Trophoblast cell (in vitro differentiated cells and primary cell): ENCODE measurements at regions not wholly inside any gene's neighbourhood (a gene's known extent, or its start where the extent isn't known, plus 50 kb on each side); places are given as distances from the start of the nearest gene placed in this dataset.

Experiments
- DNase-seq, 2 donors: peaks; one replicate each; pipeline ENCODE4 v3.0.0-alpha.2; 2016
- H2AFZ ChIP-seq: 2 replicates; pipeline ENCODE4 v1.6.1; 2013; ENCODE audit warnings: low read length, moderate library complexity, mild to moderate bottlenecking; ENCODE audit not compliant: insufficient read depth, poor library complexity
- H2AK5ac ChIP-seq: 2 replicates; pipeline ENCODE4 v1.6.1; 2013; ENCODE audit warnings: mild to moderate bottlenecking, low read length
- H2BK120ac ChIP-seq: 2 replicates; pipeline ENCODE4 v1.6.1; 2013; ENCODE audit warnings: low read length, mild to moderate bottlenecking, moderate library complexity; ENCODE audit not compliant: insufficient read depth, poor library complexity
- H2BK12ac ChIP-seq: 2 replicates; pipeline ENCODE4 v1.6.1; 2013; ENCODE audit warnings: mild to moderate bottlenecking, low read length, moderate library complexity
- H2BK5ac ChIP-seq: 2 replicates; pipeline ENCODE4 v1.6.1; 2013; ENCODE audit warnings: low read length, low read depth, moderate library complexity, mild to moderate bottlenecking; ENCODE audit not compliant: poor library complexity
- H3K14ac ChIP-seq: 2 replicates; pipeline ENCODE4 v1.6.1; 2013; ENCODE audit warnings: mild to moderate bottlenecking, low read length
- H3K18ac ChIP-seq: 2 replicates; pipeline ENCODE4 v1.6.1; 2013; ENCODE audit warnings: mild to moderate bottlenecking, low read length
- H3K23ac ChIP-seq: 2 replicates; pipeline ENCODE4 v1.6.1; 2013; ENCODE audit warnings: low read length
- H3K27ac ChIP-seq: 2 replicates; pipeline ENCODE4 v1.5.1; 2013; ENCODE audit warnings: low read depth, mild to moderate bottlenecking, inconsistent platforms, low read length, moderate library complexity
- H3K27me3 ChIP-seq: 2 replicates; pipeline ENCODE4 v1.6.1; 2013; ENCODE audit warnings: inconsistent platforms, mild to moderate bottlenecking, low read length, moderate library complexity; ENCODE audit not compliant: insufficient read depth
- H3K36me3 ChIP-seq, 2 experiments: 1 replicate in 1 of 2; 2 replicates in 1 of 2; pipeline ENCODE4 v1.6.1; 2013; ENCODE audit warnings: low read length in 2 of 2, mild to moderate bottlenecking in 2 of 2, moderate library complexity in 1 of 2; ENCODE audit not compliant: insufficient read depth in 2 of 2, control insufficient read depth in 1 of 2
- H3K4ac ChIP-seq: 2 replicates; pipeline ENCODE4 v1.6.1; 2013; ENCODE audit warnings: low read depth, mild to moderate bottlenecking, low read length, moderate library complexity
- H3K4me1 ChIP-seq, 2 experiments: 1 replicate in 1 of 2; 2 replicates in 1 of 2; pipeline ENCODE4 v1.6.1; 2013; ENCODE audit warnings: low read length in 2 of 2, mild to moderate bottlenecking in 2 of 2, moderate library complexity in 1 of 2; ENCODE audit not compliant: insufficient read depth in 2 of 2, control insufficient read depth in 1 of 2
- H3K4me2 ChIP-seq: 2 replicates; pipeline ENCODE4 v1.6.1; 2013; ENCODE audit warnings: inconsistent platforms, mild to moderate bottlenecking, low read length, moderate library complexity
- H3K4me3 ChIP-seq: 2 replicates; pipeline ENCODE4 v1.5.1; 2013; ENCODE audit warnings: mild to moderate bottlenecking, low read depth, low read length, inconsistent platforms
- H3K79me1 ChIP-seq: one replicate; pipeline ENCODE4 v1.6.1; 2013; ENCODE audit warnings: low read length
- H3K79me2 ChIP-seq: 2 replicates; pipeline ENCODE4 v1.6.1; 2013; ENCODE audit warnings: low read length, mild to moderate bottlenecking; ENCODE audit not compliant: control insufficient read depth, insufficient read depth, poor library complexity
- H3K9ac ChIP-seq: 2 replicates; pipeline ENCODE4 v1.6.1; 2013; ENCODE audit warnings: mild to moderate bottlenecking, low read length
- H3K9me3 ChIP-seq: 2 replicates; pipeline ENCODE4 v1.6.1; 2013; ENCODE audit warnings: low read depth, mild to moderate bottlenecking, control low read depth, inconsistent platforms, low read length; ENCODE audit not compliant: insufficient read depth
- H4K12ac ChIP-seq: 2 replicates; pipeline ENCODE4 v1.6.1; 2013; ENCODE audit warnings: low read depth, mild to moderate bottlenecking, low read length, moderate library complexity
- H4K8ac ChIP-seq: 2 replicates; pipeline ENCODE4 v1.6.1; 2013; ENCODE audit warnings: low read depth, mild to moderate bottlenecking, low read length, moderate library complexity
- H4K91ac ChIP-seq: one replicate; pipeline ENCODE4 v1.6.1; 2013; ENCODE audit warnings: low read depth, mild to moderate bottlenecking, low read length, moderate library complexity
- WGBS: extraction: QIAGEN DNeasy Blood & Tissue Kit; methylation state at CpG from one replicate; pipeline ENCODE4 v1.1.7; 2013; ENCODE audit warnings: missing lambda C conversion rate; ENCODE audit not compliant: insufficient read length, insufficient coverage; ENCODE audit errors: extremely low coverage; 5-methylcytosine and 5-hydroxymethylcytosine counted together

DNA sequence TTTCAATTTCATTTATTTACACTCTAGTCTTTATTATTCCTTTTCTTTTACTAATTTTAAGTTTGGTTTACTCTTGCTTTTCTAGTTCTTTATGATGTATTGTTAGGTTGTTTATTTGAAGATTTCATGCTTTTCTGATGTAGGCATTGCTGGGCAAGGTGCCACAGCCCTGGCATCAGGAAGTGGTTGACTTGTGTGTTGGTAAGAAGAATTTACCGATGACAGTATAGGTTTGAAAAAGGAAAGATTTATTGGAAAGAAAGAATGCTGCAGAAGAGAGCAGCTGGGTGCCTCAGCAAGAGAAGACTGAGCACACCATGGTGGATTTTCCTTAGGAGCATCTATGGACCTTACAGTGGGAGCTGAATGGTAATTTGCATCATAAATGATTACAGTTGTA lies 153.2 kb downstream of the KLF8 start:
- H3K18ac ChIP-seq, result no peak overlapping the region
- no peak overlapping the region for H2BK5ac ChIP-seq
- WGBS, result no CpG with 5 or more reads among the region's 1 CpG
- no peak for DNase-seq
- no peaks in the 10 kb centered on the region for H3K27me3 ChIP-seq
- H3K79me1 ChIP-seq, result no peaks in the 10 kb centered on the region
- no peak overlapping the region for H2AFZ ChIP-seq
- H3K4me2 ChIP-seq, result no peak overlapping the region
- H4K12ac ChIP-seq, result no peak overlapping the region
- no peak overlapping the region for H3K4ac ChIP-seq
- no peak overlapping the region for H3K23ac ChIP-seq
- H2BK120ac ChIP-seq, result no peak overlapping the region
- H4K91ac ChIP-seq, result no peak overlapping the region
- no peaks in the 10 kb centered on the region for H3K36me3 ChIP-seq
- no peak overlapping the region for H3K27ac ChIP-seq
- H3K4me3 ChIP-seq, result no peak overlapping the region
- no peaks in the 10 kb centered on the region for H3K9me3 ChIP-seq
- no peaks in the 10 kb centered on the region for H3K4me1 ChIP-seq
- H2AK5ac ChIP-seq, result no peak overlapping the region
- no peak overlapping the region for H3K14ac ChIP-seq
- H2BK12ac ChIP-seq, result no peak overlapping the region
- no peak overlapping the region for H4K8ac ChIP-seq
- H3K9ac ChIP-seq, result no peak overlapping the region
- H3K79me2 ChIP-seq, result no peaks in the 10 kb centered on the region

DNA sequence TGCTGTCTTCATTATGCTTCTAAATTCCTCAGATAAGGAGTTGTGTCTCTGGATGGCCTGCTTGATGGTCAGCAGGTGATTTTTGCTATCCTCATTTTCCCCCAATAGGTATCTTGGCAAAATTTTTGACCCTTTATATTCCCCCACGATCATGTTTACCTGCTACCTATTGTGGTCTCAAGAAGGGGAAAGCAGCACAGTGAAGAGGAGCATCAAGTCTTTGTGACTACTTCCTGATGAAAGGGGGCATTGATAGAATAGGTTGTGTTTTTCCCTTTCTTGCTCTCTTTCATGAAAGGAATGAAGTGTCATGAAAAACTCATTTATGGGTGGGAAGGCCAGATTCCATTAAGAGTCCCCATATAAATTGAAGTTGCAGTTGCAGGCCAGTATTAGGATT lies 153.8 kb downstream of the KLF8 start:
- Histone ChIP-seq H3K27ac (no peak overlapping the region), H3K79me2 (no peaks in the 10 kb centered on the region), H3K36me3 (no peaks in the 10 kb centered on the region), H3K4ac (no peak overlapping the region), H3K9me3 (no peaks in the 10 kb centered on the region), H3K14ac (no peak overlapping the region), H2BK120ac (no peak overlapping the region), H3K4me2 (no peak overlapping the region), H2BK12ac (no peak overlapping the region), H4K8ac (no peak overlapping the region), H3K9ac (no peak overlapping the region), H3K4me1 (no peaks in the 10 kb centered on the region), H2BK5ac (no peak overlapping the region), H4K12ac (no peak overlapping the region), H3K27me3 (no peaks in the 10 kb centered on the region), H2AFZ (no peak overlapping the region), H3K79me1 (no peaks in the 10 kb centered on the region), H3K23ac (no peak overlapping the region), H4K91ac (no peak overlapping the region), H3K4me3 (no peak overlapping the region), H3K18ac (no peak overlapping the region), H2AK5ac (no peak overlapping the region)
- no peak for DNase-seq
- no CpG with 5 or more reads among the region's 1 CpG for WGBS

DNA sequence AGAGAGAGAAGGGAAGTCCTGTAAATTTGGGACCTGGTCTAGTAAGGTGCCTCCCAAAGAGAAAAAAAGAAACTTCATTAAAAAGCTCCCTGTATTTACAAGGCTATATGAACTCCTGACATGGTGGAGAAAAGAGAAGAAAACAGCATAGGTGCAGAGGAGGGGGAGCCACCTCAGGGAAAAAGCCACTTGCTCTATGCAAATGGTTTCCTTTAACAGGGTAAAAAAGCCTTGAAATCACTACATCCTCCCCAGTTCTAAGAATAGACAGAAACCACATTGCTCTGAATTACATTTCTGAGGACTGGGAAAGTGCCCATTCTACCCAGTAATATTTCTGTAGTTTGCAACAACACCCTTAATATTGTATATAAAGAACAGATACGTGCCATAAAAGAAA lies 165.5 kb downstream of the KLF8 start:
- Histone ChIP-seq H2BK5ac (no peak overlapping the region), H2AFZ (no peak overlapping the region), H3K79me1 (no peaks in the 10 kb centered on the region), H3K36me3 (no peaks in the 10 kb centered on the region), H4K91ac (no peak overlapping the region), H3K4me3 (no peak overlapping the region), H2BK120ac (no peak overlapping the region), H3K79me2 (no peaks in the 10 kb centered on the region), H3K14ac (no peak overlapping the region), H3K4me2 (no peak overlapping the region), H3K9me3 (peaks cover 2% of the 10 kb centered on the region), H3K4ac (no peak overlapping the region), H4K12ac (no peak overlapping the region), H3K9ac (no peak overlapping the region), H2AK5ac (no peak overlapping the region), H3K23ac (no peak overlapping the region), H3K18ac (no peak overlapping the region), H3K27ac (no peak overlapping the region), H2BK12ac (no peak overlapping the region), H3K4me1 (no peaks in the 10 kb centered on the region), H4K8ac (no peak overlapping the region), H3K27me3 (no peaks in the 10 kb centered on the region)
- no peak for DNase-seq
- WGBS, result no CpG with 5 or more reads among the region's 1 CpG

DNA sequence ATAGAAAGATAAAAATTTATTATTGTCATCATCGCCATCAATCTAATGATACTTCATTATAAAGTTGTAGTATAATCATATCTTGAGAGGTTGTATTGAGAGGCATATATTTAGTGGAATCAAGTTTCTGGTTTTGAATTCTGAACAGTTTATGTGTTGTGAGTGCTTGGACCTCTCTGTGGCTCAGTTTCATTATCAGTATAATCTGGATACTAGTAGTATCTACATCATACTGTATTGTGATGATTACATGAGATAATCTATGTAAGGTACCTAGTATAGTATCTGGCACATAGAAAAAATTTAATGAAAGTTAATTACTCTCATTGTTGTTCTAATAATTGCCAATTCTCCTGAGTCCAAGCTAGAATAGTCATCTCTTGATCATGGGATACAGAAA lies 161.2 kb upstream of the UBQLN2 start:
- Histone ChIP-seq H3K9ac (no peak overlapping the region), H2BK120ac (no peak overlapping the region), H4K12ac (no peak overlapping the region), H3K4ac (no peak overlapping the region), H3K14ac (no peak overlapping the region), H4K8ac (no peak overlapping the region), H3K4me2 (no peak overlapping the region), H3K23ac (no peak overlapping the region), H2BK12ac (no peak overlapping the region), H3K79me2 (no peaks in the 10 kb centered on the region), H3K27ac (no peak overlapping the region), H3K27me3 (no peaks in the 10 kb centered on the region), H2BK5ac (no peak overlapping the region), H3K4me3 (no peak overlapping the region), H2AK5ac (no peak overlapping the region), H2AFZ (no peak overlapping the region), H3K9me3 (peaks cover 2% of the 10 kb centered on the region), H3K36me3 (no peaks in the 10 kb centered on the region), H4K91ac (no peak overlapping the region), H3K4me1 (no peaks in the 10 kb centered on the region), H3K79me1 (no peaks in the 10 kb centered on the region), H3K18ac (no peak overlapping the region)
- no CpG with 5 or more reads among the region's 1 CpG for WGBS
- DNase-seq, result no peak
